K562 (cell line): ENCODE measurements at regions not wholly inside any gene's neighbourhood (a gene's known extent, or its start where the extent isn't known, plus 50 kb on each side); places are given as distances from the start of the nearest gene placed in this dataset.

Experiments used
- CEBPG ChIP-seq, 3 experiments: fragments of 200-800 bp in 1 of 3; sonication (Bioruptor generic) in 1 of 3; sonication (generic) in 1 of 3; formaldehyde crosslinking in 1 of 3; IDR thresholded peaks in 2 of 3; conservative IDR thresholded peaks in 1 of 3; 2 replicates each; pipeline versions ENCODE4 v1.6.1 to v1.8.0; 2016 to 2022; ENCODE audit warnings: missing compliant biosample characterization in 2 of 3, missing genetic modification characterization in 2 of 3, mild to moderate bottlenecking in 1 of 3, missing genetic modification reagents in 1 of 3
- CTCF ChIP-seq, 3 experiments: IDR thresholded peaks in 2 of 3; conservative IDR thresholded peaks in 1 of 3; 2 replicates each; pipeline ENCODE4 v1.5.1; 2011 to 2012; ENCODE audit warnings: low read length in 3 of 3, mild to moderate bottlenecking in 3 of 3, control low read depth in 2 of 3, improper control_type of control experiment in 1 of 3, inconsistent platforms in 1 of 3, low read depth in 1 of 3, mixed read lengths in 1 of 3, moderate library complexity in 1 of 3; ENCODE audit not compliant: insufficient read depth in 2 of 3
- ESRRA ChIP-seq: fragments of 450-650 bp; IDR thresholded peaks from 2 replicates; pipeline ENCODE4 v1.6.1; 2014; ENCODE audit warnings: low read depth, mild to moderate bottlenecking, moderate library complexity, borderline replicate concordance
- KDM5B ChIP-seq: fragments of 200-600 bp; sonication (generic); IDR thresholded peaks from 2 replicates; pipeline ENCODE4 v1.6.1; 2012; ENCODE audit warnings: low read depth, mild to moderate bottlenecking, moderate library complexity, low read length, control low read depth, inconsistent platforms; ENCODE audit not compliant: insufficient replicate concordance

GRCh38 chr11:130576146-130576545 is 127.7 kb downstream of the ADAMTS15 start:
- TF ChIP-seq KDM5B (no peak), CTCF (IDR thresholded peaks at IDR 0.05 in 2 of 3, conservative IDR thresholded peaks at IDR 0.05 in 1 of 3; ENCODE audit: insufficient read depth in 2 of 3, low read depth in 1 of 3, low read length in 3 of 3) (no peak), ESRRA (no peak), CEBPG (CRISPR knock-in tag; IDR thresholded peaks at IDR 0.05) (no peak), CEBPG (tag; conservative IDR thresholded peaks at IDR 0.05 in 1 of 2, IDR thresholded peaks at IDR 0.05 in 1 of 2) (no peak)
